ENCODE measurements at regions not wholly inside any gene's neighbourhood (a gene's known extent, or its start where the extent isn't known, plus 50 kb on each side); places are given as distances from the start of the nearest gene placed in this dataset.

- H3K27ac ChIP-seq (replicated peaks) = no peak overlapping the region
- TF ChIP-seq CTCF (IDR thresholded peaks at IDR 0.05; ENCODE audit: borderline replicate concordance) = no peak
- no peak for DNase-seq
- no peaks in the 10 kb centered on the region for H3K36me3 ChIP-seq
- H3K9me3 ChIP-seq (replicated peaks) = no peaks in the 10 kb centered on the region
- peaks cover 39% of the 10 kb centered on the region for H3K27me3 ChIP-seq (ENCODE audit: low read depth)
- intact Hi-C loops (cut with micrococcal nuclease) = no loop called here
- H3K4me1 ChIP-seq = no peaks in the 10 kb centered on the region
- H3K4me3 ChIP-seq = no peak overlapping the region
Observed at GRCh38 chr2:120634533-120634932, 101.1 kb upstream of the GLI2 start.

- no peaks in the 10 kb centered on the region for H3K4me1 ChIP-seq
- no peak overlapping the region for H3K4me3 ChIP-seq
- no peak overlapping the region for H3K27ac ChIP-seq (replicated peaks)
- H3K36me3 ChIP-seq = no peaks in the 10 kb centered on the region
- peaks cover 33% of the 10 kb centered on the region for H3K27me3 ChIP-seq (ENCODE audit: low read depth)
- DNase-seq = no peak
- intact Hi-C loops (cut with micrococcal nuclease) = no loop called here
- no peaks in the 10 kb centered on the region for H3K9me3 ChIP-seq (replicated peaks)
- no peak for TF ChIP-seq CTCF (IDR thresholded peaks at IDR 0.05; ENCODE audit: borderline replicate concordance)
Observed at GRCh38 chr2:120635146-120635545, 100.5 kb upstream of the GLI2 start.

GRCh38 chr2:120637847-120638246 lies 97.8 kb upstream of the GLI2 start:
- Histone ChIP-seq H3K4me3 (no peak overlapping the region), H3K27ac (replicated peaks) (no peak overlapping the region), H3K36me3 (no peaks in the 10 kb centered on the region), H3K9me3 (replicated peaks) (no peaks in the 10 kb centered on the region), H3K27me3 (ENCODE audit: low read depth) (peaks cover 28% of the 10 kb centered on the region), H3K4me1 (no peaks in the 10 kb centered on the region)
- intact Hi-C loops (cut with micrococcal nuclease) = no loop called here
- no peak for DNase-seq
- TF ChIP-seq CTCF (IDR thresholded peaks at IDR 0.05; ENCODE audit: borderline replicate concordance) = no peak

- Histone ChIP-seq H3K9me3 (replicated peaks) (no peaks in the 10 kb centered on the region), H3K27ac (replicated peaks) (no peak overlapping the region), H3K27me3 (ENCODE audit: low read depth) (peaks cover 22% of the 10 kb centered on the region), H3K36me3 (no peaks in the 10 kb centered on the region), H3K4me1 (no peaks in the 10 kb centered on the region), H3K4me3 (no peak overlapping the region)
- intact Hi-C loops (cut with micrococcal nuclease) = no loop called here
- TF ChIP-seq CTCF (IDR thresholded peaks at IDR 0.05; ENCODE audit: borderline replicate concordance) = no peak
- DNase-seq = no peak
Observed at GRCh38 chr2:120638450-120638849, 97.2 kb upstream of the GLI2 start.

- no peaks in the 10 kb centered on the region for H3K9me3 ChIP-seq (replicated peaks)
- no peak overlapping the region for H3K27ac ChIP-seq (replicated peaks)
- TF ChIP-seq CTCF (IDR thresholded peaks at IDR 0.05; ENCODE audit: borderline replicate concordance) = no peak
- no peaks in the 10 kb centered on the region for H3K36me3 ChIP-seq
- no peak for DNase-seq
- no peak overlapping the region for H3K4me3 ChIP-seq
- no peaks in the 10 kb centered on the region for H3K4me1 ChIP-seq
- intact Hi-C loops (cut with micrococcal nuclease) = no loop called here
- no peaks in the 10 kb centered on the region for H3K27me3 ChIP-seq (ENCODE audit: low read depth)
Observed at GRCh38 chr2:120641366-120641771, 94.3 kb upstream of the GLI2 start.

- Histone ChIP-seq H3K36me3 (no peaks in the 10 kb centered on the region), H3K27me3 (ENCODE audit: low read depth) (no peaks in the 10 kb centered on the region), H3K4me1 (peaks cover 7% of the 10 kb centered on the region), H3K4me3 (no peak overlapping the region), H3K27ac (replicated peaks) (no peak overlapping the region), H3K9me3 (replicated peaks) (no peaks in the 10 kb centered on the region)
- intact Hi-C loops (cut with micrococcal nuclease) = no loop called here
- DNase-seq = no peak
- TF ChIP-seq CTCF (IDR thresholded peaks at IDR 0.05; ENCODE audit: borderline replicate concordance) = no peak
Observed at GRCh38 chr2:120642646-120643045, 93.0 kb upstream of the GLI2 start.

Measured in left ventricle myocardium inferior (tissue), 1 donor.